Suprapubic skin (tissue), 4 donors: ENCODE measurements at regions not wholly inside any gene's neighbourhood (a gene's known extent, or its start where the extent isn't known, plus 50 kb on each side); places are given as distances from the start of the nearest gene placed in this dataset.

Experiments
- DNase-seq, 2 donors: peaks; one replicate each; pipeline ENCODE4 v3.0.0-alpha.2; 2019; ENCODE audit warnings: low spot score in 2 of 2
- H3K27ac ChIP-seq: fragments of 200-600 bp; sonication (generic); one replicate; pipeline ENCODE4 v1.5.1; 2019
- H3K27me3 ChIP-seq: fragments of 200-600 bp; sonication (generic); one replicate; pipeline ENCODE4 v1.5.1; 2019
- H3K36me3 ChIP-seq: fragments of 200-600 bp; sonication (generic); one replicate; pipeline ENCODE4 v1.5.1; 2019
- H3K4me1 ChIP-seq: fragments of 200-600 bp; sonication (generic); one replicate; pipeline ENCODE4 v1.5.1; 2019
- H3K4me3 ChIP-seq: fragments of 200-600 bp; sonication (generic); one replicate; pipeline ENCODE4 v1.5.1; 2019; ENCODE audit warnings: mild to moderate bottlenecking
- H3K9me3 ChIP-seq: fragments of 200-600 bp; sonication (generic); one replicate; pipeline ENCODE4 v1.5.1; 2019
- CTCF ChIP-seq, 2 donors: fragments of 200-600 bp in 1 of 2; fragments of 450-650 bp in 1 of 2; sonication (generic) in 1 of 2; IDR thresholded peaks; one replicate each; pipeline ENCODE4 v1.5.1; 2016 to 2019; ENCODE audit warnings: antibody characterized with exemption in 2 of 2, mild to moderate bottlenecking in 1 of 2, moderate library complexity in 1 of 2
- EP300 ChIP-seq: sonication (generic); formaldehyde crosslinking; IDR thresholded peaks from one replicate; pipeline ENCODE4 v1.6.1; 2017; ENCODE audit warnings: antibody characterized with exemption
- POLR2A ChIP-seq, 2 donors: fragments of 450-650 bp; IDR thresholded peaks; one replicate each; pipeline ENCODE4 v1.6.1; 2017; ENCODE audit warnings: antibody characterized with exemption in 2 of 2, mild to moderate bottlenecking in 2 of 2, moderate library complexity in 2 of 2
- POLR2AphosphoS5 ChIP-seq, 3 donors: sonication (generic); formaldehyde crosslinking; IDR thresholded peaks; one replicate each; pipeline ENCODE4 v1.6.1; 2017; ENCODE audit warnings: antibody characterized with exemption in 3 of 3
- WGBS: methylation state at CpG from one replicate; pipeline ENCODE4 v1.1.5; 2018; 5-methylcytosine and 5-hydroxymethylcytosine counted together

- Histone ChIP-seq H3K36me3 (no peaks in the 10 kb centered on the region), H3K27ac (no peak overlapping the region), H3K4me3 (no peak overlapping the region), H3K4me1 (no peaks in the 10 kb centered on the region), H3K27me3 (no peaks in the 10 kb centered on the region), H3K9me3 (peaks cover 3% of the 10 kb centered on the region)
- DNase-seq = no peak
- TF ChIP-seq EP300 (no peak), POLR2AphosphoS5 (IDR thresholded peaks at IDR 0.05) (no peak), POLR2A (IDR thresholded peaks at IDR 0.05) (no peak), CTCF (IDR thresholded peaks at IDR 0.05) (no peak)
These were observed 316.8 kb upstream of the MTPN start for GRCh38 chr7:136293841-136294391.

DNA sequence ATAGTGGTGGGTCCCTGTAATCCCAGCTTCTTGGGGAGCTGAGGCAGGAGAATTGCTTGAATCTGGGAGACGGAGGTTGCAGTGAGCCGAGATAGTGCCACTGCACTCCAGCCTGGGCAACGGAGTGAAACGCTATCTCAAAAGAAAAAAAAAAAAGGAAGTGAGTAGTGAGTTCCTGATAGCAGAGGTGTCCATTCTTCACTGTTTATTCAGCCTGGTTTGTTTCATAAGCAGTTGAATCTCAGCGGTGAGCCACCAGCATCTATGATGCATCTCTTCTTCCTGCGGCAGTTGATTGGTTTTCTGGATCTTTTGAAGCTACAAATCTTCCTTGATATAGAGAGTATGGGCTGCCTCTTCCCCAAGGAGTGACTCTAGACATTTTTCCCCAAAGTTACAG lies 316.1 kb upstream of the MTPN start:
- Histone ChIP-seq H3K27me3 (no peaks in the 10 kb centered on the region), H3K27ac (no peak overlapping the region), H3K4me1 (no peaks in the 10 kb centered on the region), H3K36me3 (no peaks in the 10 kb centered on the region), H3K9me3 (peaks cover 3% of the 10 kb centered on the region), H3K4me3 (no peak overlapping the region)
- WGBS = 81% methylated on average over 6 of the region's 6 CpGs
- no peak for DNase-seq
- TF ChIP-seq EP300 (no peak), POLR2A (IDR thresholded peaks at IDR 0.05) (no peak), POLR2AphosphoS5 (IDR thresholded peaks at IDR 0.05) (no peak), CTCF (IDR thresholded peaks at IDR 0.05) (no peak)

- no peak for TF ChIP-seq POLR2AphosphoS5 (IDR thresholded peaks at IDR 0.05)
- no peak for TF ChIP-seq POLR2A (IDR thresholded peaks at IDR 0.05)
- no peak for TF ChIP-seq CTCF (IDR thresholded peaks at IDR 0.05)
- TF ChIP-seq EP300 = no peak
- no peaks in the 10 kb centered on the region for H3K4me1 ChIP-seq
- no peak for DNase-seq
- no peak overlapping the region for H3K4me3 ChIP-seq
- H3K27me3 ChIP-seq = no peaks in the 10 kb centered on the region
- H3K27ac ChIP-seq = no peak overlapping the region
- H3K9me3 ChIP-seq = peaks cover 3% of the 10 kb centered on the region
- H3K36me3 ChIP-seq = no peaks in the 10 kb centered on the region
These were observed 315.2 kb upstream of the MTPN start for GRCh38 chr7:136292365-136292764.

DNA sequence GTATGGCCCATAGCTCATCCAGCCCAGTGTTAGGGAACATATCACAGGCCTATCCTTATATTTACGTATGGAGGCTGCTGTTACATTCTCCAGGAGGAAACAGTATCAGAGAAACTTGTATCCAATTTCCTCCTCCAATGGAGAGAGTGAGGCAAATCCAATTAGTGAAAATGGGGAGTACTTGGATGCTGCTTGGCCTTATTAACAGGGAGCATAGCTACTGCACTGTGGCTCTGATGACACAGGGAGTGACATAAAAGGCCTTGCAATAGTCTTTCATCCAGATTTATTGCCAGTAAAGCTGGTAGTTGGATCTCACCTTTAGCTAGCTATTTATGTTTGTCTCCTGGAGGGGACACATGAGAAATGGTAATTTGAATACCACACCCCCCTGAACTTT lies 313.2 kb upstream of the MTPN start:
- peaks cover 3% of the 10 kb centered on the region for H3K9me3 ChIP-seq
- TF ChIP-seq CTCF (IDR thresholded peaks at IDR 0.05) (no peak), POLR2AphosphoS5 (IDR thresholded peaks at IDR 0.05) (no peak), POLR2A (IDR thresholded peaks at IDR 0.05) (no peak), EP300 (no peak)
- whole genome bisulfite sequencing = 74% methylated on average over 1 of the region's 1 CpG

DNA sequence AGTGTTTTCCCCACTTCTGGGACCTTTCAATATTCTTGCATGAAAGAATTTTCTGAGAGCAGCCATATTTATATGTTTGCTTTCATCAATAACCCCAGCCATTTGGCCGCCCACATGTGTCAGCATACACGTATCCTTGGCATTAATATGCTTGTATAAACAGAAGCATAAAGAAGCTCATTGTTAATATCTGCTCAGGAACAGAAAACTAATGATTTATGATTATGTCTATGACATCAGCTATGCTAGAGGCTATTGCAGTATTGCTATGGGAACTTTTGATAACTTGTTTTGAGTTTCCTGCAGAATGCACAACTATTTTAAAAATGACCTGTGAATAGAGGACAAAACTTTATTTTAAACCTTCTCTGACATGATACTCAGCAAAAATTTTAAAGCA lies 300.9 kb upstream of the MTPN start:
- H3K27me3 ChIP-seq = no peaks in the 10 kb centered on the region
- no peak overlapping the region for H3K4me3 ChIP-seq
- H3K9me3 ChIP-seq = no peaks in the 10 kb centered on the region
- H3K27ac ChIP-seq = no peak overlapping the region
- no peaks in the 10 kb centered on the region for H3K4me1 ChIP-seq
- WGBS = 22% methylated on average over 2 of the region's 2 CpGs
- H3K36me3 ChIP-seq = no peaks in the 10 kb centered on the region
- TF ChIP-seq POLR2AphosphoS5 (IDR thresholded peaks at IDR 0.05) (no peak), EP300 (no peak), POLR2A (IDR thresholded peaks at IDR 0.05) (no peak), CTCF (IDR thresholded peaks at IDR 0.05) (no peak)
- DNase-seq = no peak

More for the DNA sequence above, 313.2 kb upstream of the MTPN start:
- no peaks in the 10 kb centered on the region for H3K4me1 ChIP-seq
- H3K27me3 ChIP-seq = no peaks in the 10 kb centered on the region
- H3K27ac ChIP-seq = no peak overlapping the region
- no peak overlapping the region for H3K4me3 ChIP-seq
- no peak for DNase-seq
- no peaks in the 10 kb centered on the region for H3K36me3 ChIP-seq
